ENCODE measurements at regions not wholly inside any gene's neighbourhood (a gene's known extent, or its start where the extent isn't known, plus 50 kb on each side); places are given as distances from the start of the nearest gene placed in this dataset.

DNA sequence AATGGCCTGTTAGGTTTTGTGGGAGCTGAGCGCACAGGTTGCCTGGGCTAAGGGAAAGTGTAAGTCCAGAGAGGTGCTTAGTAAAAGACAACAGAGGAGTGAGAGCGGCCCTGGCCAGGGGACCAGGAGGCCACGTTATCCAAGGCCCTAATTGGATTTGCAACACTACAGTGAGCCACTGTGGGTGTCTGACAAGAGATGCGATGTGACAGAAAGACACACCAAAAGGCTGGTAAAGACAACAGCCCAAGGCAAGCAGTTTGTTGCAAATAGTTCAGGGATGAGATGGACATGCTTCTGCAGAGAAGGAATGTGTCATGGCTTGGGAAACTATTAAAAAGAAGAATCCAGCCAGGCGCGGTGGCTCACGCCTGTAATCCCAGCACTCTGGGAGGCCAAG lies 162.7 kb upstream of the KIT start:
- Mint-ChIP-seq H3K4me3 (no peak overlapping the region), H3K9me3 (no peaks in the 10 kb centered on the region), H3K4me1 (ENCODE audit: low read depth) (no peaks in the 10 kb centered on the region), H3K27me3 (ENCODE audit: low read depth) (no peaks in the 10 kb centered on the region), H3K36me3 (ENCODE audit: insufficient read depth) (no peaks in the 10 kb centered on the region)
- no peak for ATAC-seq
- DNase-seq = no peak

DNA sequence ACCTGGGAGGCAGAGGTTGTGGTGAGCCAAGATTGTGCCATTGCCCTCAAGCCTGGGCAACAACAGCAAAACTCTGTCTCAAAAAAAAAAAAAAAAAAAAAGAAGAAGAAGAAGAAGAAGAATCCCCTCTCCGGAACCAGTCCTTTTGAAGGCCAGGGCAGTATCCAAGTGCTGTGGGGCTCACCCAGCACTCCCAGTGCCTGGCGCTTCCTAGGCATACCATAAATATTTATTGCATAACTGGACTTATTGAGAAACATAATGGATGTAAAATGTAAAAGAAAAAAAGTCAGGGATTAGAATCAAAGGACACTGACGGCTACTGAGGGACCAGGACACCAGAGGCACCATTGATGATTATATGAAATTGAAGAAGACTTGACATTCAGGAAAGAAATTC lies 162.1 kb upstream of the KIT start:
- no peaks in the 10 kb centered on the region for H3K27me3 Mint-ChIP-seq (ENCODE audit: low read depth)
- DNase-seq = no peak
- H3K9me3 Mint-ChIP-seq = no peaks in the 10 kb centered on the region
- no peaks in the 10 kb centered on the region for H3K4me1 Mint-ChIP-seq (ENCODE audit: low read depth)
- ATAC-seq = no peak
- H3K36me3 Mint-ChIP-seq (ENCODE audit: insufficient read depth) = no peaks in the 10 kb centered on the region
- H3K4me3 Mint-ChIP-seq = no peak overlapping the region

DNA sequence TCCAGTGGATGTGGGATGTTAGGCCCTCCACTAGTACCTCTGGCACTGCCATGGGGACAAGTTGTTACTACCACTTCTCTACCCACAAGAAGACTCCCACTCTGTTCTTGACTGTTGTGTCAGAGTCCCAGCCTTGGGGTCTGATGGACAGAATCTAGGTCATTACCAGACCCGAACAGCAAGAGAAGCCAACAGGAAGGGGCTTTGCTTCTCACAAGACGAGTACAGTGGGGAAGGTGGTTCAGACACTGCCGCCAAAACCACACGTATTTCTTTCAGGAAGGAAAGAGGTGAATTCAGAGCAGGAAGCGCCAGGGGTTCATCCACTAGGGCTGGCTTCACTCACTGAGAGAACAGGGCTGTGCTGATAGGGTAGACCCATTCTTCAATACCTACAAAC lies 161.3 kb upstream of the KIT start:
- no peaks in the 10 kb centered on the region for H3K27me3 Mint-ChIP-seq (ENCODE audit: low read depth)
- DNase-seq (no peak), ATAC-seq (no peak)
- H3K4me3 Mint-ChIP-seq = no peak overlapping the region
- H3K36me3 Mint-ChIP-seq (ENCODE audit: insufficient read depth) = no peaks in the 10 kb centered on the region
- H3K9me3 Mint-ChIP-seq = no peaks in the 10 kb centered on the region
- no peaks in the 10 kb centered on the region for H3K4me1 Mint-ChIP-seq (ENCODE audit: low read depth)

GRCh38 chr4:54497947-54498346 lies 159.8 kb upstream of the KIT start:
- Mint-ChIP-seq H3K27me3 (ENCODE audit: low read depth) (no peaks in the 10 kb centered on the region), H3K9me3 (no peaks in the 10 kb centered on the region), H3K4me1 (ENCODE audit: low read depth) (no peaks in the 10 kb centered on the region), H3K36me3 (ENCODE audit: insufficient read depth) (no peaks in the 10 kb centered on the region), H3K4me3 (no peak overlapping the region)
- DNase-seq = no peak
- ATAC-seq = no peak

DNA sequence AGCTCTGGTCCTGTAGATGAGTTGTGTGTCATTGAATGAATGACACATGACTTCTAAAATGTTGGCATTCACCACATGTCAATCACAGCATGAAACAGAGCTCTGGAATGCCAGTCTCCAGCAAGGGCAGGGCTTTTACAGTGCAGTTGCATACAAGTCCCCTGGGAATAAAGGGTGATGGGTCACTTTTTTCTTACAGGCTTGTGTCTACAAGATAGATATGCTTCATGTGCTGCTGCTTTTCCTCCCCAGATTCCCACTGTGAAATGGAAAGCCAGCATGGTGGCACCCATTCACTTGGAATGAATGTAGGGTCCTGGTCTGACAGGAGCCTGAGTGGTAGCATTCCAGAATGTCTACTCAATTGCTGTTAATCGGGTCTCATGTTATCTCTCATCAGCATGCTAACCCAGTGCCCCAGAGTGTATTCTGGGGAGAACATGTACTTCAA lies 159.1 kb upstream of the KIT start:
- no peak for DNase-seq
- Mint-ChIP-seq H3K4me1 (ENCODE audit: low read depth) (no peaks in the 10 kb centered on the region), H3K36me3 (ENCODE audit: insufficient read depth) (no peaks in the 10 kb centered on the region), H3K27me3 (ENCODE audit: low read depth) (no peaks in the 10 kb centered on the region), H3K9me3 (no peaks in the 10 kb centered on the region), H3K4me3 (no peak overlapping the region)
- no peak for ATAC-seq

GRCh38 chr4:54499308-54500074 lies 158.3 kb upstream of the KIT start:
- no peaks in the 10 kb centered on the region for H3K36me3 Mint-ChIP-seq (ENCODE audit: insufficient read depth)
- no peaks in the 10 kb centered on the region for H3K4me1 Mint-ChIP-seq (ENCODE audit: low read depth)
- no peak for DNase-seq
- no peak for ATAC-seq
- H3K4me3 Mint-ChIP-seq = no peak overlapping the region
- H3K27me3 Mint-ChIP-seq (ENCODE audit: low read depth) = no peaks in the 10 kb centered on the region
- H3K9me3 Mint-ChIP-seq = no peaks in the 10 kb centered on the region

DNA sequence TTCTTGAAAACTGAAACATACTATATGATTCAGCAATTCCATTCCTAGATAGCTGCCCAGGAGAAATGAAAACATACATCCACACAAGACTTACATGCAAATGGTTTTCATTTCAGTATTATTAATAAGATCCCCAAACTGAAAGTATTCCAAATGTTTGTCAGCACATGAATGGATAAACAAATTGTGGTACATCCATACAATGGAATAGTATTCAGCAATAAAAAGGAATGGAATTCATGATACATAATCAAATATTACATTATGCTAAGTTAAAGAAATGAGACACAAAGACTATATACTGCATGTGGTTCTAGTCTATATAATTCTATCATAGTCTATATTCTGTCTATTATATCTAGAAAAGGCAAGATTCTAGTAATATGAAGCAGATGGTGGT lies 152.4 kb upstream of the KIT start:
- Mint-ChIP-seq H3K9me3 (peaks cover 12% of the 10 kb centered on the region), H3K27me3 (ENCODE audit: low read depth) (peaks cover 3% of the 10 kb centered on the region), H3K4me3 (no peak overlapping the region), H3K4me1 (ENCODE audit: low read depth) (no peaks in the 10 kb centered on the region), H3K36me3 (ENCODE audit: insufficient read depth) (no peaks in the 10 kb centered on the region)
- no peak for ATAC-seq
- no peak for DNase-seq

GRCh38 chr4:54505996-54506395 lies 151.8 kb upstream of the KIT start:
- ATAC-seq (no peak), DNase-seq (no peak)
- H3K9me3 Mint-ChIP-seq = peaks cover 12% of the 10 kb centered on the region
- H3K36me3 Mint-ChIP-seq (ENCODE audit: insufficient read depth) = no peaks in the 10 kb centered on the region
- H3K27me3 Mint-ChIP-seq (ENCODE audit: low read depth) = peaks cover 3% of the 10 kb centered on the region
- no peak overlapping the region for H3K4me3 Mint-ChIP-seq
- no peaks in the 10 kb centered on the region for H3K4me1 Mint-ChIP-seq (ENCODE audit: low read depth)

DNA sequence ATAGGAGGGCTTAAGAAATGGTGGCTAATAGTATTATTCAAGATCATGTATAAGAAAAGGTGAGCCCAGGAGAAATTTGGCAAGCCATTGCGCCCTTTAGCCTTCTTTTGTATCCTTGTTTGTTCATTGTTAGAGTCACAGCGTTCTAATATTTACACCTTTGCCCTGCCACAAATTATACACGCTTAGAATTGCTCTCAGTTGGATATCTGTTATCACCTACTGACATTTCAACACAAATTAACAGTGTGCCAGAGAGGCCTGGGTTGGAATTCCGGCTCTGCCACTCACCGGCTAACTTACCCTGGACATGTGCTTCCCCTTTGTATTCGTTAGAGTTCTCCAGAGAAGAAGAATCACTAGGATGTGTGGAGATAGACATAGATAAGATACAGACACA lies 148.7 kb upstream of the KIT start:
- DNase-seq = no peak
- no peak for ATAC-seq
- Mint-ChIP-seq H3K9me3 (peaks cover 12% of the 10 kb centered on the region), H3K36me3 (ENCODE audit: insufficient read depth) (no peaks in the 10 kb centered on the region), H3K4me1 (ENCODE audit: low read depth) (no peaks in the 10 kb centered on the region), H3K27me3 (ENCODE audit: low read depth) (peaks cover 3% of the 10 kb centered on the region), H3K4me3 (no peak overlapping the region)

GRCh38 chr4:54513204-54513603 lies 144.6 kb upstream of the KIT start:
- no peaks in the 10 kb centered on the region for H3K9me3 Mint-ChIP-seq
- no peaks in the 10 kb centered on the region for H3K36me3 Mint-ChIP-seq (ENCODE audit: insufficient read depth)
- DNase-seq (no peak), ATAC-seq (no peak)
- peaks cover 2% of the 10 kb centered on the region for H3K27me3 Mint-ChIP-seq (ENCODE audit: low read depth)
- H3K4me1 Mint-ChIP-seq (ENCODE audit: low read depth) = no peaks in the 10 kb centered on the region
- H3K4me3 Mint-ChIP-seq = no peak overlapping the region

GRCh38 chr4:54513741-54514140 lies 144.0 kb upstream of the KIT start:
- ATAC-seq = no peak
- DNase-seq = no peak
- no peaks in the 10 kb centered on the region for H3K4me1 Mint-ChIP-seq (ENCODE audit: low read depth)
- H3K36me3 Mint-ChIP-seq (ENCODE audit: insufficient read depth) = no peaks in the 10 kb centered on the region
- peaks cover 2% of the 10 kb centered on the region for H3K27me3 Mint-ChIP-seq (ENCODE audit: low read depth)
- H3K9me3 Mint-ChIP-seq = no peaks in the 10 kb centered on the region
- no peak overlapping the region for H3K4me3 Mint-ChIP-seq

DNA sequence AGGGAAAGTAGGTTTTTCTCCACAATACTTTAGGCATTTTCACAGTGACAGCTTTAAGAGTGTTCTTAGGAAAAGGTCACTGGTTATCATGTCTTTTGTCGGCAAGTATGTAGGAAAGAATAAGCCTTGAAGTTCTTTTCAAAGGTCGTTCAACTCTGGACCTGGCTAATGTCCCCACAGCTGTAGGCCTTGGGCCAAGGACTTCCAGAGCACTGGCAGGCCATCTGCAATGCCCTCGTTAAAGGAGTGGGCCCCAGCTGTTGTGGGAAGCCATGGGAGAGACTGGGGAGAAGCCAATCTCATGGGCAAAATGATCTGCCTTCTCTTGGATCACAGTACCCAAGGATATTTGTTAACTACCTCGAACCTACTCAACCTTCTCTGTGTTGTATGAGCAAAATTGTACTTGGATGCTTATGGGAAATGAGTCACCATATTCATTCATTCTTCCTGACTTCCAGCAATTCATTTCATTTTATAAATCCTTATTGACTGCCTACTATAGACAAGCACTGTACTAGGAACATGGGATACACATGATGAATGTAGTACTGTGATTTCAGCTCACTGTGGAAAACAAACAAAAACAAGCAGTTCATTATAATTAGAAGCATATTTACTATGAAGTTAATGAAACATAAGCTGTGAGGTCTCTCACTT lies 141.1 kb upstream of the KIT start:
- DNase-seq (no peak), ATAC-seq (no peak)
- H3K9me3 Mint-ChIP-seq = no peaks in the 10 kb centered on the region
- H3K27me3 Mint-ChIP-seq (ENCODE audit: low read depth) = peaks cover 2% of the 10 kb centered on the region
- H3K4me3 Mint-ChIP-seq = no peak overlapping the region
- H3K4me1 Mint-ChIP-seq (ENCODE audit: low read depth) = no peaks in the 10 kb centered on the region
- H3K36me3 Mint-ChIP-seq (ENCODE audit: insufficient read depth) = no peaks in the 10 kb centered on the region

GRCh38 chr4:54517781-54518444 lies 139.8 kb upstream of the KIT start:
- no peaks in the 10 kb centered on the region for H3K9me3 Mint-ChIP-seq
- H3K27me3 Mint-ChIP-seq (ENCODE audit: low read depth) = peaks cover 2% of the 10 kb centered on the region
- no peak for DNase-seq
- no peak for ATAC-seq
- H3K4me3 Mint-ChIP-seq = no peak overlapping the region
- no peaks in the 10 kb centered on the region for H3K36me3 Mint-ChIP-seq (ENCODE audit: insufficient read depth)
- H3K4me1 Mint-ChIP-seq (ENCODE audit: low read depth) = no peaks in the 10 kb centered on the region

- no peaks in the 10 kb centered on the region for H3K9me3 Mint-ChIP-seq
- no peaks in the 10 kb centered on the region for H3K27me3 Mint-ChIP-seq (ENCODE audit: low read depth)
- no peaks in the 10 kb centered on the region for H3K36me3 Mint-ChIP-seq (ENCODE audit: insufficient read depth)
- H3K4me1 Mint-ChIP-seq (ENCODE audit: low read depth) = no peaks in the 10 kb centered on the region
- no peak for DNase-seq
- ATAC-seq = no peak
- H3K4me3 Mint-ChIP-seq = no peak overlapping the region
Observed at GRCh38 chr4:54525602-54526001, 132.2 kb upstream of the KIT start.

GRCh38 chr4:54526560-54526959 lies 131.2 kb upstream of the KIT start:
- Mint-ChIP-seq H3K9me3 (no peaks in the 10 kb centered on the region), H3K36me3 (ENCODE audit: insufficient read depth) (no peaks in the 10 kb centered on the region)

More at GRCh38 chr4:54526560-54526959, 131.2 kb upstream of the KIT start:
- no peaks in the 10 kb centered on the region for H3K4me1 Mint-ChIP-seq (ENCODE audit: low read depth)
- no peak overlapping the region for H3K4me3 Mint-ChIP-seq
- ATAC-seq (no peak), DNase-seq (no peak)
- H3K27me3 Mint-ChIP-seq (ENCODE audit: low read depth) = no peaks in the 10 kb centered on the region
